Hepatocyte (in vitro differentiated cells): ENCODE measurements at regions not wholly inside any gene's neighbourhood (a gene's known extent, or its start where the extent isn't known, plus 50 kb on each side); places are given as distances from the start of the nearest gene placed in this dataset.

ENCODE experiments used
- DNase-seq: peaks from one replicate; pipeline ENCODE4 v3.0.0-alpha.2; 2016; ENCODE audit warnings: low spot score
- H2AFZ ChIP-seq: fragments of 200-600 bp; sonication (generic); 2 replicates; pipeline ENCODE4 v1.6.0; 2016; ENCODE audit warnings: antibody characterized with exemption, mild to moderate bottlenecking
- H3K27ac ChIP-seq: fragments of 200-600 bp; sonication (generic); 2 replicates; pipeline ENCODE4 v1.5.1; 2016; ENCODE audit warnings: mild to moderate bottlenecking
- H3K27me3 ChIP-seq: fragments of 200-600 bp; sonication (generic); 2 replicates; pipeline ENCODE4 v1.6.1; 2016
- H3K36me3 ChIP-seq: fragments of 200-600 bp; sonication (generic); replicated peaks from 2 replicates; pipeline ENCODE4 v1.5.1; 2016; ENCODE audit warnings: low read depth; ENCODE audit not compliant: insufficient read depth
- H3K4me1 ChIP-seq: fragments of 200-600 bp; sonication (generic); 2 replicates; pipeline ENCODE4 v1.5.1; 2016; ENCODE audit warnings: mild to moderate bottlenecking, moderate library complexity; ENCODE audit not compliant: insufficient read depth
- H3K4me2 ChIP-seq: fragments of 200-600 bp; sonication (generic); 2 replicates; pipeline ENCODE4 v1.6.0; 2016
- H3K4me3 ChIP-seq: fragments of 200-600 bp; sonication (generic); 2 replicates; pipeline ENCODE4 v1.5.1; 2016; ENCODE audit warnings: mild to moderate bottlenecking
- H3K79me2 ChIP-seq: fragments of 200-600 bp; sonication (generic); 2 replicates; pipeline ENCODE4 v1.6.0; 2017; ENCODE audit warnings: mild to moderate bottlenecking
- H3K9me2 ChIP-seq: fragments of 200-600 bp; sonication (generic); replicated peaks from 2 replicates; pipeline ENCODE4 v1.6.0; 2017; ENCODE audit warnings: mild to moderate bottlenecking; ENCODE audit not compliant: insufficient read depth
- H3K9me3 ChIP-seq: fragments of 200-600 bp; sonication (generic); 2 replicates; pipeline ENCODE4 v1.5.1; 2016; ENCODE audit warnings: low read depth, mild to moderate bottlenecking
- H4K20me1 ChIP-seq: fragments of 200-600 bp; sonication (generic); 2 replicates; pipeline ENCODE4 v1.6.0; 2016; ENCODE audit warnings: mild to moderate bottlenecking; ENCODE audit not compliant: insufficient read depth, poor library complexity, severe bottlenecking
- EZH2 ChIP-seq: fragments of 200-600 bp; sonication (generic); IDR thresholded peaks from 2 replicates; pipeline ENCODE4 v1.6.1; 2016; ENCODE audit warnings: antibody characterized with exemption, mild to moderate bottlenecking, borderline replicate concordance
- EZH2phosphoT487 ChIP-seq: fragments of 200-600 bp; sonication (generic); IDR thresholded peaks from one replicate; pipeline ENCODE4 v1.6.1; 2018; ENCODE audit warnings: antibody characterized with exemption, mild to moderate bottlenecking, low read depth, moderate library complexity; ENCODE audit not compliant: unreplicated experiment, severe bottlenecking
- WGBS: methylation state at CpG from one replicate; pipeline ENCODE4 v1.1.6; 2016; ENCODE audit warnings: low lambda C conversion rate; ENCODE audit errors: missing lambda C conversion rate; 5-methylcytosine and 5-hydroxymethylcytosine counted together
- TF ChIP-seq, protein P1 (sequence below): fragments of 200-600 bp; sonication (generic); IDR thresholded peaks from 2 replicates; pipeline ENCODE4 v1.5.1; 2016; ENCODE audit warnings: antibody characterized with exemption, mild to moderate bottlenecking; ENCODE audit not compliant: poor library complexity

DNA sequence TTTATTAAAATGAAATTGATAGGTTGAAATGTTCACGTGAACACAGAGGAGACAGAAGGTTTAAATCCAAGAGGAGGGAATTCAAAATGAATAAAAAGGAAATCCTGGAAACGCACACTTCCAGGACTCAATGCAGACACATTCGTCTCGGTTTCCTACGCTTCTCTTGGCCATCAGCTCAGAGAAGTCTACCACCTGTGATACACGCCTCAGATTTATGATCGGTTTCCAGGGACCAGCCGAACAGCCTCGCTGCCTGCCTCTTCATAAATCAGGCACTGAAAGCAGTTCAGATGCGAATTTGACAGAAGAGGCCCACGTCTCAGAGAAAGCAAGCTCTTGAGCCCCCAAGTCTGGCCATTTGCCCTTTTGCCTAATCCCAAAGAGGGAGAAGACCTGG, 125.5 kb upstream of the IRX3 start:
- 61% methylated on average over 11 of the region's 11 CpGs for WGBS
- no peak for DNase-seq
- H3K27ac ChIP-seq, result no peak overlapping the region
- H3K4me1 ChIP-seq, result no peaks in the 10 kb centered on the region
- no peak overlapping the region for H2AFZ ChIP-seq
- H3K9me3 ChIP-seq, result no peaks in the 10 kb centered on the region
- H3K27me3 ChIP-seq, result no peaks in the 10 kb centered on the region
- TF ChIP-seq EZH2, result no peak
- TF ChIP-seq EZH2phosphoT487, result no peak
- TF ChIP-seq, protein P1, sequence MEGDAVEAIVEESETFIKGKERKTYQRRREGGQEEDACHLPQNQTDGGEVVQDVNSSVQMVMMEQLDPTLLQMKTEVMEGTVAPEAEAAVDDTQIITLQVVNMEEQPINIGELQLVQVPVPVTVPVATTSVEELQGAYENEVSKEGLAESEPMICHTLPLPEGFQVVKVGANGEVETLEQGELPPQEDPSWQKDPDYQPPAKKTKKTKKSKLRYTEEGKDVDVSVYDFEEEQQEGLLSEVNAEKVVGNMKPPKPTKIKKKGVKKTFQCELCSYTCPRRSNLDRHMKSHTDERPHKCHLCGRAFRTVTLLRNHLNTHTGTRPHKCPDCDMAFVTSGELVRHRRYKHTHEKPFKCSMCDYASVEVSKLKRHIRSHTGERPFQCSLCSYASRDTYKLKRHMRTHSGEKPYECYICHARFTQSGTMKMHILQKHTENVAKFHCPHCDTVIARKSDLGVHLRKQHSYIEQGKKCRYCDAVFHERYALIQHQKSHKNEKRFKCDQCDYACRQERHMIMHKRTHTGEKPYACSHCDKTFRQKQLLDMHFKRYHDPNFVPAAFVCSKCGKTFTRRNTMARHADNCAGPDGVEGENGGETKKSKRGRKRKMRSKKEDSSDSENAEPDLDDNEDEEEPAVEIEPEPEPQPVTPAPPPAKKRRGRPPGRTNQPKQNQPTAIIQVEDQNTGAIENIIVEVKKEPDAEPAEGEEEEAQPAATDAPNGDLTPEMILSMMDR, result no peak
- no peak overlapping the region for H3K4me2 ChIP-seq
- H3K79me2 ChIP-seq, result no peaks in the 10 kb centered on the region
- H3K4me3 ChIP-seq, result no peak overlapping the region
- no peaks in the 10 kb centered on the region for H4K20me1 ChIP-seq
- H3K36me3 ChIP-seq, result no peaks in the 10 kb centered on the region
- H3K9me2 ChIP-seq, result no peaks in the 10 kb centered on the region

DNA sequence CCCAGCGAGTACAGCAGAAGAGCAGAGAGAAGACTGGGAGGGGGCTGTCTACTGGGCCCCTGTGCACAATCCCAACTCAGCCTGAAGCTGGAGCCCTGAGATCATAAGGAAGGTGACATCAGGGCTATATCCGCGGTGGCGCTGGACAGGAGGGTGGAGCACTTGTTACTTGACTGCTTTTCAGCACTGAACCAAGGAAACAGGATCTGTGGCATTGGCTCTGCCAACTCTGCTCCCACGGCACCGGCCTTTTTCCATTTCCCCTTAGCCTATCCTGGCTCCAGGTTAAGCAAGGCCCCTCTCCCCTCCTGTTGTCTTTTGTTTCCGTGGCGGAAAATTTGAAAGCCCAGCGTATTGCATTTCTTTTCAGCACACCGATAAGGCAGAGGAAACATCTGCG, 125.0 kb upstream of the IRX3 start:
- Histone ChIP-seq H3K9me3 (no peaks in the 10 kb centered on the region), H3K27me3 (no peaks in the 10 kb centered on the region), H4K20me1 (no peaks in the 10 kb centered on the region), H3K9me2 (no peaks in the 10 kb centered on the region), H2AFZ (no peak overlapping the region), H3K4me1 (no peaks in the 10 kb centered on the region), H3K79me2 (no peaks in the 10 kb centered on the region), H3K27ac (no peak overlapping the region), H3K4me2 (no peak overlapping the region), H3K36me3 (no peaks in the 10 kb centered on the region), H3K4me3 (no peak overlapping the region)
- TF ChIP-seq, protein P1, result no peak
- no peak for TF ChIP-seq EZH2
- no peak for TF ChIP-seq EZH2phosphoT487
- WGBS, result 46% methylated on average over 11 of the region's 11 CpGs
- DNase-seq, result no peak

DNA sequence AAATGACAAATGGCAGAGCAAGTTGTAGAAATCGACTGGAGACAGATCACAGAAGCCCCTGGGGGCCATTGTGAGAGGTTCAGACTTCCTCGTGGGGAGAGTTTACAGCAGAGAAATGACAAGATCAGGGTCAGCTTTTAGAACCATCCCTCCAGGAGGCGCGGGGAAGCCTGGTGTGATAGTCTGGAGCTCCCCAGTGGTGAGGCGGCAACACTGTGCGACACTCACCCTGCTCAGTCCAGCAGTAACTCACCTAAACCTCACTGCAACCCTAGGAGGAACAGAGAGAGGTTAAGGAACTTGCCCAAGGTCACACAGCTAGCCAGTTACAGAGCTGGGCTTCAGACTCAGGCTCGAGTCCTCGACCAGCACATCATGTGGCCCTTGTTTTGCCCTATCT, 123.4 kb upstream of the IRX3 start:
- H4K20me1 ChIP-seq, result no peaks in the 10 kb centered on the region
- no peaks in the 10 kb centered on the region for H3K9me2 ChIP-seq
- no peaks in the 10 kb centered on the region for H3K9me3 ChIP-seq
- no peak overlapping the region for H3K4me3 ChIP-seq
- WGBS, result 73% methylated on average over 7 of the region's 8 CpGs
- no peak overlapping the region for H3K4me2 ChIP-seq
- no peaks in the 10 kb centered on the region for H3K79me2 ChIP-seq
- no peaks in the 10 kb centered on the region for H3K4me1 ChIP-seq
- TF ChIP-seq, protein P1, result no peak
- TF ChIP-seq EZH2phosphoT487, result no peak
- TF ChIP-seq EZH2, result no peak
- DNase-seq, result no peak
- no peaks in the 10 kb centered on the region for H3K27me3 ChIP-seq
- H3K27ac ChIP-seq, result no peak overlapping the region
- H2AFZ ChIP-seq, result no peak overlapping the region
- H3K36me3 ChIP-seq, result no peaks in the 10 kb centered on the region

- no peak overlapping the region for H3K4me3 ChIP-seq
- WGBS, result 55% methylated on average over 3 of the region's 3 CpGs
- no peak overlapping the region for H2AFZ ChIP-seq
- TF ChIP-seq EZH2phosphoT487 (no peak), EZH2 (no peak)
- TF ChIP-seq, protein P1, result no peak
- H3K79me2 ChIP-seq, result no peaks in the 10 kb centered on the region
- H3K27me3 ChIP-seq, result no peaks in the 10 kb centered on the region
- H3K36me3 ChIP-seq, result no peaks in the 10 kb centered on the region
- no peaks in the 10 kb centered on the region for H3K9me3 ChIP-seq
- H3K27ac ChIP-seq, result no peak overlapping the region
- H4K20me1 ChIP-seq, result no peaks in the 10 kb centered on the region
- H3K4me1 ChIP-seq, result no peaks in the 10 kb centered on the region
- no peak overlapping the region for H3K4me2 ChIP-seq
- no peak for DNase-seq
- H3K9me2 ChIP-seq, result no peaks in the 10 kb centered on the region
Observed at GRCh38 chr16:54407596-54407995, 121.0 kb upstream of the IRX3 start.
